Loucy (cell line): ENCODE measurements at regions not wholly inside any gene's neighbourhood (a gene's known extent, or its start where the extent isn't known, plus 50 kb on each side); places are given as distances from the start of the nearest gene placed in this dataset.

ENCODE experiments used
- H2AFZ ChIP-seq: fragments of 200-600 bp; sonication (generic); 2 replicates; pipeline ENCODE4 v1.6.0; 2016; ENCODE audit warnings: antibody characterized with exemption, mild to moderate bottlenecking, low read length, moderate library complexity
- H3F3A ChIP-seq: fragments of 200-600 bp; 2 replicates; pipeline ENCODE4 v1.6.0; 2016; ENCODE audit warnings: antibody characterized with exemption, low read depth, mild to moderate bottlenecking
- H3K27me3 ChIP-seq: fragments of 200-600 bp; sonication (generic); 2 replicates; pipeline ENCODE4 v1.6.1; 2014; ENCODE audit warnings: low read length, mild to moderate bottlenecking; ENCODE audit not compliant: insufficient read depth, poor library complexity, severe bottlenecking
- H3K36me3 ChIP-seq: fragments of 200-600 bp; sonication (generic); 2 replicates; pipeline ENCODE4 v1.6.1; 2016; ENCODE audit warnings: low read length; ENCODE audit not compliant: insufficient read depth
- H3K4me1 ChIP-seq: fragments of 200-600 bp; sonication (generic); 2 replicates; pipeline ENCODE4 v1.5.1; 2014; ENCODE audit warnings: low read length, mild to moderate bottlenecking; ENCODE audit not compliant: insufficient read depth, poor library complexity, severe bottlenecking
- H3K4me2 ChIP-seq: fragments of 200-600 bp; sonication (generic); 2 replicates; pipeline ENCODE4 v1.6.0; 2014; ENCODE audit warnings: antibody characterized with exemption, low read length, low read depth, mild to moderate bottlenecking; ENCODE audit not compliant: poor library complexity, severe bottlenecking
- H3K4me3 ChIP-seq: fragments of 200-600 bp; sonication (generic); 2 replicates; pipeline ENCODE4 v1.5.1; 2014; ENCODE audit warnings: low read length, mild to moderate bottlenecking, mixed read lengths; ENCODE audit not compliant: poor library complexity, severe bottlenecking
- H3K79me2 ChIP-seq: fragments of 200-600 bp; sonication (generic); 2 replicates; pipeline ENCODE4 v1.6.1; 2014; ENCODE audit warnings: low read length; ENCODE audit not compliant: insufficient read depth
- H3K9ac ChIP-seq: fragments of 200-600 bp; sonication (generic); 2 replicates; pipeline ENCODE4 v1.6.0; 2014; ENCODE audit warnings: mild to moderate bottlenecking, low read depth, low read length, moderate library complexity; ENCODE audit not compliant: poor library complexity, severe bottlenecking
- H3K9me2 ChIP-seq: fragments of 200-600 bp; sonication (generic); replicated peaks from 2 replicates; pipeline ENCODE4 v1.6.1; 2016; ENCODE audit warnings: low read depth, low read length, mixed read lengths
- H3K9me3 ChIP-seq: fragments of 200-600 bp; sonication (generic); 2 replicates; pipeline ENCODE4 v1.6.1; 2014; ENCODE audit warnings: mild to moderate bottlenecking, antibody characterized with exemption, low read length, low read depth; ENCODE audit not compliant: insufficient read depth
- H4K20me1 ChIP-seq: fragments of 200-600 bp; sonication (generic); 2 replicates; pipeline ENCODE4 v1.6.0; 2014; ENCODE audit warnings: antibody characterized with exemption, low read length, mild to moderate bottlenecking; ENCODE audit not compliant: insufficient read depth, poor library complexity, severe bottlenecking
- CTCF ChIP-seq: fragments of 200-600 bp; sonication (generic); conservative IDR thresholded peaks from 2 replicates; pipeline ENCODE4 v1.5.1; 2014; ENCODE audit warnings: mild to moderate bottlenecking, antibody characterized with exemption, low read length
- EZH2phosphoT487 ChIP-seq: fragments of 200-600 bp; IDR thresholded peaks from 2 replicates; pipeline ENCODE4 v1.6.1; 2018; ENCODE audit warnings: antibody characterized with exemption, mild to moderate bottlenecking, moderate library complexity, borderline replicate concordance

GRCh38 chr2:41431756-41432155 lies 616.1 kb upstream of the PKDCC start:
- Histone ChIP-seq H3K4me2 (no peak overlapping the region), H3F3A (no peaks in the 10 kb centered on the region), H3K4me3 (no peak overlapping the region), H3K4me1 (no peaks in the 10 kb centered on the region), H2AFZ (no peak overlapping the region), H4K20me1 (no peaks in the 10 kb centered on the region), H3K27me3 (no peaks in the 10 kb centered on the region), H3K9me3 (no peaks in the 10 kb centered on the region), H3K9me2 (no peaks in the 10 kb centered on the region), H3K9ac (no peak overlapping the region), H3K79me2 (no peaks in the 10 kb centered on the region), H3K36me3 (no peaks in the 10 kb centered on the region)
- no peak for TF ChIP-seq EZH2phosphoT487
- no peak for TF ChIP-seq CTCF

GRCh38 chr2:41432459-41432858 lies 615.4 kb upstream of the PKDCC start:
- TF ChIP-seq CTCF (no peak), EZH2phosphoT487 (no peak)
- no peaks in the 10 kb centered on the region for H3K79me2 ChIP-seq

GRCh38 chr2:41434991-41435390 lies 612.8 kb upstream of the PKDCC start:
- H3K9me3 ChIP-seq: no peaks in the 10 kb centered on the region
- no peaks in the 10 kb centered on the region for H3K27me3 ChIP-seq
- H3K4me1 ChIP-seq: no peaks in the 10 kb centered on the region
- H3K36me3 ChIP-seq: no peaks in the 10 kb centered on the region
- H2AFZ ChIP-seq: no peak overlapping the region
- H3K9me2 ChIP-seq: no peaks in the 10 kb centered on the region
- H3K79me2 ChIP-seq: no peaks in the 10 kb centered on the region
- H4K20me1 ChIP-seq: no peaks in the 10 kb centered on the region
- H3K9ac ChIP-seq: no peak overlapping the region
- no peaks in the 10 kb centered on the region for H3F3A ChIP-seq
- no peak overlapping the region for H3K4me2 ChIP-seq
- H3K4me3 ChIP-seq: no peak overlapping the region
- no peak for TF ChIP-seq EZH2phosphoT487
- TF ChIP-seq CTCF: no peak

More at GRCh38 chr2:41432459-41432858, 615.4 kb upstream of the PKDCC start:
- Histone ChIP-seq H3K9me3 (no peaks in the 10 kb centered on the region), H3K4me2 (no peak overlapping the region), H2AFZ (no peak overlapping the region), H3K27me3 (no peaks in the 10 kb centered on the region), H3K9ac (no peak overlapping the region), H3K4me3 (no peak overlapping the region), H3K4me1 (no peaks in the 10 kb centered on the region), H3F3A (no peaks in the 10 kb centered on the region), H3K9me2 (no peaks in the 10 kb centered on the region), H3K36me3 (no peaks in the 10 kb centered on the region), H4K20me1 (no peaks in the 10 kb centered on the region)
